Peyer's patch (tissue), 4 donors: ENCODE measurements at regions not wholly inside any gene's neighbourhood (a gene's known extent, or its start where the extent isn't known, plus 50 kb on each side); places are given as distances from the start of the nearest gene placed in this dataset.
"Not testable (repeated sequence)": the region's sequence is repeated elsewhere in the genome, so short reads cannot be mapped to it uniquely, and the experiment has no call there.

Experiments used
- CTCF ChIP-seq, 6 experiments: fragments of 450-650 bp in 4 of 6; fragments of 200-600 bp in 2 of 6; sonication (generic) in 1 of 6; IDR thresholded peaks; one replicate each; pipeline ENCODE4 v1.5.1; 2017 to 2019; ENCODE audit warnings: antibody characterized with exemption in 6 of 6, mild to moderate bottlenecking in 3 of 6, moderate library complexity in 1 of 6
- POLR2A ChIP-seq, 2 donors: fragments of 450-650 bp; IDR thresholded peaks; one replicate each; pipeline ENCODE4 v1.5.1; 2017; ENCODE audit warnings: antibody characterized with exemption in 2 of 2, mild to moderate bottlenecking in 2 of 2, moderate library complexity in 2 of 2

GRCh38 chr18:27285973-27286562, 101.0 kb upstream of the CHST9 start:
- not testable (repeated sequence) for TF ChIP-seq CTCF, POLR2A (IDR thresholded peaks at IDR 0.05)
